ENCODE measurements at regions not wholly inside any gene's neighbourhood (a gene's known extent, or its start where the extent isn't known, plus 50 kb on each side); places are given as distances from the start of the nearest gene placed in this dataset.
A peak's percentile ranks its signal among the peaks of the same experiment; 100 is the strongest.
"Not testable (repeated sequence)": the region's sequence is repeated elsewhere in the genome, so short reads cannot be mapped to it uniquely, and the experiment has no call there.

DNA sequence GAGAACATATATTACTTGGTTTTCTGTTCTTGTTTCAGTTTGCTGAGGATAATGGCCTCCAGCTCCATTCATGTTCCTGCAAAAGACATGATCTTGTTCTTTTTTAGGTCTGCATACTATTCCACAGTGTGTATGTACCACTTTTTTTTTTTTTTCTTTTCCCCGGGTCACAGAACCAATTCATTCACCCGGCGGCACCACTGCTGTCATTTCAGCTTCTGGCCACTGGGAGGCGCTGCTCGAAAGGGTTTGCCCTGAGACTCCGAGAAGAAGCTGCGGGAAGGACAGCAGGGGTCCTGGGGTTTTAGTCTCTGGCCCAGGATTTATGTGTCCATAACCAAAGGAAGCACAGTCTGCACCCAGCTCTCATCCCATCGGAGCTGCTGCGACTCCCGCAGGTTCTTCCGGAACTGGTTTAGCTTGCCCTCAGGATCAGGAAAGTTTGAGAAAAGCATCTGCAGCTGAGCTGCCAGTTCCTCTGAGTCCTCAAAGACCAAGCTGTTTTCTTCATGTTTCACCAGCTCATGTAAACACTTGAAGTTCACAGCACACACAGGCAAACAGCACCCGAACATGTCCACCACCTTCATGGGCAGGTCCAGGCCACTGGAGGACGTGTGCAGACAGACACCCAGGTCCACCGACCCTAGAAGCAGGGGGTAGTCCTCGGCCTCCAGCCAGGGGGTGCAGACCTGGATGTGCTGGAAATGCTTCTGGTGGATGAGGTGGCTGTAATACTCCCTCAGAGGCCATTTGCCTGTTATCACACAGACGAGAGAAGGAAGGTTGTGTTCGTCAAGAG, 76.3 kb upstream of the KCNAB1 start:
- H3K27ac Mint-ChIP-seq (ENCODE audit: unreplicated experiment); H3K4me1 Mint-ChIP-seq (ENCODE audit: low read depth, unreplicated experiment); H3K9me3 ChIP-seq; H3K36me3 ChIP-seq (ENCODE audit: control insufficient read depth, insufficient read depth, low read length); H3K4me1 ChIP-seq; intact Hi-C loops (cut with micrococcal nuclease; ENCODE audit: unreplicated experiment); POLR2A ChIA-PET; H3K4me3 Mint-ChIP-seq (ENCODE audit: unreplicated experiment); H3K27me3 ChIP-seq (replicated peaks; ENCODE audit: control insufficient read depth, insufficient read depth, low read length); H3K9me3 Mint-ChIP-seq (ENCODE audit: unreplicated experiment); H3K36me3 Mint-ChIP-seq (ENCODE audit: insufficient read depth, unreplicated experiment); H3K4me3 ChIP-seq (ENCODE audit: low read depth, low read length); BruUV-seq (replicated peaks); H3K27me3 Mint-ChIP-seq (ENCODE audit: insufficient read depth, unreplicated experiment): not testable (repeated sequence)
- CTCF ChIA-PET, result interaction anchor here (0.6 to 0.7 kb wide), 4 partner anchors 14 to 511 kb away, joined by 3 to 4 read pairs (median 4); partner anchors contain the start of gene SSR3
- DNase-seq, result peak; percentile 40 to 41
- TF ChIP-seq CTCF (IDR thresholded peaks at IDR 0.05; ENCODE audit: insufficient read depth in 1 of 2, low read depth in 1 of 2, low read length in 1 of 2, severe bottlenecking in 1 of 2, unreplicated experiment in 1 of 2), result peak; percentile 22 to 51

- Histone ChIP-seq H3K4me1 (no peaks in the 10 kb centered on the region), H3K9me3 (no peaks in the 10 kb centered on the region), H3K4me3 (ENCODE audit: low read depth, low read length) (no peak overlapping the region), H3K27me3 (replicated peaks; ENCODE audit: control insufficient read depth, insufficient read depth, low read length) (no peaks in the 10 kb centered on the region), H3K36me3 (ENCODE audit: control insufficient read depth, insufficient read depth, low read length) (no peaks in the 10 kb centered on the region)
- Mint-ChIP-seq H3K9me3 (ENCODE audit: unreplicated experiment) (no peaks in the 10 kb centered on the region), H3K27me3 (ENCODE audit: insufficient read depth, unreplicated experiment) (no peaks in the 10 kb centered on the region), H3K4me3 (ENCODE audit: unreplicated experiment) (no peak overlapping the region), H3K36me3 (ENCODE audit: insufficient read depth, unreplicated experiment) (no peaks in the 10 kb centered on the region), H3K27ac (ENCODE audit: unreplicated experiment) (no peak overlapping the region), H3K4me1 (ENCODE audit: low read depth, unreplicated experiment) (no peaks in the 10 kb centered on the region)
- intact Hi-C loops (cut with micrococcal nuclease; ENCODE audit: unreplicated experiment), result no loop called here
- CTCF ChIA-PET, result no interaction called here
- TF ChIP-seq CTCF (IDR thresholded peaks at IDR 0.05; ENCODE audit: insufficient read depth in 1 of 2, low read depth in 1 of 2, low read length in 1 of 2, severe bottlenecking in 1 of 2, unreplicated experiment in 1 of 2), result no peak
- POLR2A ChIA-PET, result no interaction called here
- no TSS peak for BruUV-seq (replicated peaks)
- no peak for DNase-seq
Measured at GRCh38 chr3:156044634-156044975, 75.8 kb upstream of the KCNAB1 start.

- H3K36me3 Mint-ChIP-seq (ENCODE audit: insufficient read depth, unreplicated experiment); H3K36me3 ChIP-seq (ENCODE audit: control insufficient read depth, insufficient read depth, low read length); H3K9me3 ChIP-seq; DNase-seq; intact Hi-C loops (cut with micrococcal nuclease; ENCODE audit: unreplicated experiment); H3K4me1 ChIP-seq; H3K4me3 ChIP-seq (ENCODE audit: low read depth, low read length); CTCF ChIA-PET; H3K27me3 Mint-ChIP-seq (ENCODE audit: insufficient read depth, unreplicated experiment); H3K27me3 ChIP-seq (replicated peaks; ENCODE audit: control insufficient read depth, insufficient read depth, low read length); H3K4me1 Mint-ChIP-seq (ENCODE audit: low read depth, unreplicated experiment); POLR2A ChIA-PET; H3K4me3 Mint-ChIP-seq (ENCODE audit: unreplicated experiment); H3K27ac Mint-ChIP-seq (ENCODE audit: unreplicated experiment); BruUV-seq (replicated peaks): not testable (repeated sequence)
- peaks cover 14% of the 10 kb centered on the region for H3K9me3 Mint-ChIP-seq (ENCODE audit: unreplicated experiment)
Measured at GRCh38 chr3:156048483-156048882, 71.9 kb upstream of the KCNAB1 start.
